Sciatic nerve (tissue), 2 donors: ENCODE measurements at regions not wholly inside any gene's neighbourhood (a gene's known extent, or its start where the extent isn't known, plus 50 kb on each side); places are given as distances from the start of the nearest gene placed in this dataset.

Experiments
- ATAC-seq: fragments of 200-7000 bp; cut with Tn5 transposase; one replicate; pipeline ENCODE4 v1.9.1; 2020; ENCODE audit warnings: mild to moderate bottlenecking, moderate library complexity
- DNase-seq: peaks from one replicate; pipeline ENCODE4 v3.0.0-alpha.2; 2020; ENCODE audit warnings: low spot score
- intact Hi-C: fragments of 100-400 bp; cut with DNase I; formaldehyde crosslinking; loops from one replicate; pipeline ENCODE4 v1.14.2; 2022
- donor health status: DM: no; HTN: no; CAD: no.
- donor health status: DM: no; HTN: no; CAD: no.

GRCh38 chr15:97688886-97689285 lies 271.6 kb upstream of the ARRDC4 start:
- DNase-seq (no peak), ATAC-seq (no peak)
- intact Hi-C loops, result no loop called here

- DNase-seq (no peak), ATAC-seq (no peak)
- intact Hi-C loops, result no loop called here
These were observed 269.4 kb upstream of the ARRDC4 start for GRCh38 chr15:97691078-97691477.

- ATAC-seq (no peak), DNase-seq (no peak)
- intact Hi-C loops, result no loop called here
These were observed 268.7 kb upstream of the ARRDC4 start for GRCh38 chr15:97691799-97692198.

GRCh38 chr15:97692301-97693015 lies 268.0 kb upstream of the ARRDC4 start:
- ATAC-seq, result no peak
- intact Hi-C loops, result no loop called here

GRCh38 chr15:97694456-97694855 lies 266.0 kb upstream of the ARRDC4 start:
- ATAC-seq, result no peak
- no peak for DNase-seq
- intact Hi-C loops, result no loop called here

More at GRCh38 chr15:97692301-97693015, 268.0 kb upstream of the ARRDC4 start:
- no peak for DNase-seq

GRCh38 chr15:97703400-97703799 lies 257.1 kb upstream of the ARRDC4 start:
- DNase-seq (no peak), ATAC-seq (no peak)
- intact Hi-C loops, result no loop called here

GRCh38 chr15:97706059-97706458 lies 254.4 kb upstream of the ARRDC4 start:
- no peak for DNase-seq
- intact Hi-C loops, result no loop called here
- no peak for ATAC-seq

- ATAC-seq (no peak), DNase-seq (no peak)
- intact Hi-C loops, result no loop called here
These were observed 252.3 kb upstream of the ARRDC4 start for GRCh38 chr15:97708252-97708651.

GRCh38 chr15:97712530-97712929 lies 248.0 kb upstream of the ARRDC4 start:
- intact Hi-C loops, result no loop called here
- ATAC-seq, result no peak
- no peak for DNase-seq

- no peak for ATAC-seq
- DNase-seq, result no peak
- intact Hi-C loops, result no loop called here
These were observed 242.7 kb upstream of the ARRDC4 start for GRCh38 chr15:97717806-97718205.

GRCh38 chr15:97718509-97718908 lies 242.0 kb upstream of the ARRDC4 start:
- no peak for DNase-seq
- intact Hi-C loops, result no loop called here
- ATAC-seq, result no peak

- ATAC-seq (peak; percentile 71), DNase-seq (no peak)
- intact Hi-C loops, result no loop called here
These were observed 231.7 kb upstream of the ARRDC4 start for GRCh38 chr15:97728791-97729190.

GRCh38 chr15:97729270-97729669 lies 231.2 kb upstream of the ARRDC4 start:
- DNase-seq, result no peak
- intact Hi-C loops, result no loop called here
- no peak for ATAC-seq

GRCh38 chr15:97730315-97730714 lies 230.2 kb upstream of the ARRDC4 start:
- DNase-seq (no peak), ATAC-seq (no peak)
- intact Hi-C loops, result no loop called here

- intact Hi-C loops, result no loop called here
- no peak for ATAC-seq
- DNase-seq, result no peak
These were observed 228.6 kb upstream of the ARRDC4 start for GRCh38 chr15:97731859-97732258.

GRCh38 chr15:97733373-97733772 lies 227.1 kb upstream of the ARRDC4 start:
- no peak for ATAC-seq
- no peak for DNase-seq
- intact Hi-C loops, result no loop called here

- DNase-seq (no peak), ATAC-seq (no peak)
- intact Hi-C loops, result no loop called here
These were observed 223.8 kb upstream of the ARRDC4 start for GRCh38 chr15:97736748-97737147.

GRCh38 chr15:97745481-97746071 lies 214.9 kb upstream of the ARRDC4 start:
- ATAC-seq (no peak), DNase-seq (no peak)

GRCh38 chr15:97747342-97747741 lies 213.2 kb upstream of the ARRDC4 start:
- intact Hi-C loops, result no loop called here
- DNase-seq, result no peak
- ATAC-seq, result no peak

More at GRCh38 chr15:97745481-97746071, 214.9 kb upstream of the ARRDC4 start:
- intact Hi-C loops, result no loop called here

GRCh38 chr15:97748576-97748975 lies 211.9 kb upstream of the ARRDC4 start:
- no peak for ATAC-seq
- no peak for DNase-seq
- intact Hi-C loops, result no loop called here

GRCh38 chr15:97750060-97750459 lies 210.4 kb upstream of the ARRDC4 start:
- intact Hi-C loops, result no loop called here

More at GRCh38 chr15:97750060-97750459, 210.4 kb upstream of the ARRDC4 start:
- no peak for ATAC-seq
- DNase-seq, result no peak
